ENCODE measurements at regions not wholly inside any gene's neighbourhood (a gene's known extent, or its start where the extent isn't known, plus 50 kb on each side); places are given as distances from the start of the nearest gene placed in this dataset.

DNA sequence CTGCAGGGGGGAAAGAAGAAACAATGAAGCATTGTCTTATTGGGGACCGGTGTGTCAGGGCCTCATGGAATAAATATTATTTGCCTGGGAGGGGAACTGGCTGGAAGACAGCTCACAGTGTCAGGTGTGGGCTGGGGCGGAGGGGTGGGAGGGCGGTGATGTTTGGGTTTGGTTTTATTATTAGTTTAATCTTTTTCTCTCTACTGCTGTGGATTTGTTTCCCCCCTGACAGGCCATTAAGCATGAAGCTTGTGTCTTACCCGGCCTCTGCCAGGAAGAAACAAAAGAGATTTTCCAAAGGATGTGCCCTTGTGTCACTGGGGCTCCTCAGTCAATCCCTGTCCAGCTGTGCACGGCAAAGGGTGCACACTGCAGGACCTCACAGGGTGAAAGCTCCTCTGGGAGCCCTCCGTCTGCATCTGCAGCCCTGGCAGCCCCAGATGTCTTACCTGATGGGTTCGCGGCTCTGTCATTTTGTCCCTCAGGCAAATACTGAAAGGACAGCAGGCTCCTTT lies 203.1 kb upstream of the TMEM45B start:
- Histone ChIP-seq H3K4me3 (no peak overlapping the region), H3K36me3 (ENCODE audit: control insufficient read depth in 4 of 4, insufficient read depth in 4 of 4, low read length in 4 of 4) (no peaks in the 10 kb centered on the region), H3K9ac (ENCODE audit: insufficient read depth in 1 of 2, low read length in 2 of 2) (no peak overlapping the region), H3K27ac (ENCODE audit: low read depth in 1 of 2, low read length in 1 of 2) (no peak overlapping the region), H3K9me3 (ENCODE audit: control insufficient read depth in 4 of 4, insufficient read depth in 3 of 4, low read length in 3 of 4) (peaks cover 0 to 3% (median 0%) of the 10 kb centered on the region in 4 donors), H3K27me3 (ENCODE audit: control insufficient read depth in 3 of 3, insufficient read depth in 3 of 3, low read length in 2 of 3) (peaks cover 0 to 4% (median 0%) of the 10 kb centered on the region in 3 donors), H3K4me1 (ENCODE audit: control insufficient read depth in 5 of 5, insufficient read depth in 5 of 5, low read length in 5 of 5) (peaks cover 0 to 5% (median 0%) of the 10 kb centered on the region in 5 donors)
- DNase-seq (no peak), ATAC-seq (ENCODE audit: insufficient read depth, low FRiP score) (no peak)
- 57 to 63% methylated on average over 8 of the region's 8 CpGs for WGBS, 2 donors
- TF ChIP-seq CTCF (IDR thresholded peaks at IDR 0.05; ENCODE audit: control extremely low read depth, extremely low read depth), result no peak

- DNase-seq (no peak), ATAC-seq (ENCODE audit: insufficient read depth, low FRiP score) (peak; percentile 4)
- 70 to 74% methylated on average over 3 of the region's 3 CpGs for WGBS, 2 donors
- Histone ChIP-seq H3K27ac (ENCODE audit: low read depth in 1 of 2, low read length in 1 of 2) (no peak overlapping the region), H3K9ac (ENCODE audit: insufficient read depth in 1 of 2, low read length in 2 of 2) (no peak overlapping the region), H3K4me1 (ENCODE audit: control insufficient read depth in 5 of 5, insufficient read depth in 5 of 5, low read length in 5 of 5) (peaks cover 0 to 5% (median 0%) of the 10 kb centered on the region in 5 donors), H3K4me3 (no peak overlapping the region), H3K36me3 (ENCODE audit: control insufficient read depth in 4 of 4, insufficient read depth in 4 of 4, low read length in 4 of 4) (no peaks in the 10 kb centered on the region), H3K27me3 (ENCODE audit: control insufficient read depth in 3 of 3, insufficient read depth in 3 of 3, low read length in 2 of 3) (peaks cover 0 to 7% (median under 1%) of the 10 kb centered on the region in 3 donors), H3K9me3 (ENCODE audit: control insufficient read depth in 4 of 4, insufficient read depth in 3 of 4, low read length in 3 of 4) (peaks cover 0 to 3% (median 0%) of the 10 kb centered on the region in 4 donors)
- TF ChIP-seq CTCF (IDR thresholded peaks at IDR 0.05; ENCODE audit: control extremely low read depth, extremely low read depth), result no peak
Observed at GRCh38 chr11:129613071-129613470, 202.6 kb upstream of the TMEM45B start.

GRCh38 chr11:129614256-129614944 lies 201.2 kb upstream of the TMEM45B start:
- no peak for TF ChIP-seq CTCF (IDR thresholded peaks at IDR 0.05; ENCODE audit: control extremely low read depth, extremely low read depth)
- no peaks in the 10 kb centered on the region for H3K9me3 ChIP-seq (ENCODE audit: control insufficient read depth in 4 of 4, insufficient read depth in 3 of 4, low read length in 3 of 4)
- no peak overlapping the region for H3K27ac ChIP-seq (ENCODE audit: low read depth in 1 of 2, low read length in 1 of 2)
- H3K4me3 ChIP-seq, result no peak overlapping the region
- DNase-seq, result no peak
- WGBS, 2 donors, result 63 to 81% methylated on average over 11 of the region's 11 CpGs
- peaks cover 0 to 14% (median 6%) of the 10 kb centered on the region in 3 donors for H3K27me3 ChIP-seq (ENCODE audit: control insufficient read depth in 3 of 3, insufficient read depth in 3 of 3, low read length in 2 of 3)
- H3K9ac ChIP-seq (ENCODE audit: insufficient read depth in 1 of 2, low read length in 2 of 2), result no peak overlapping the region
- ATAC-seq (ENCODE audit: insufficient read depth, low FRiP score), result no peak
- no peaks in the 10 kb centered on the region for H3K36me3 ChIP-seq (ENCODE audit: control insufficient read depth in 4 of 4, insufficient read depth in 4 of 4, low read length in 4 of 4)
- H3K4me1 ChIP-seq (ENCODE audit: control insufficient read depth in 5 of 5, insufficient read depth in 5 of 5, low read length in 5 of 5), result peaks cover 0 to 5% (median 0%) of the 10 kb centered on the region in 5 donors
